Kidney epithelial cell (primary cell): ENCODE measurements at regions not wholly inside any gene's neighbourhood (a gene's known extent, or its start where the extent isn't known, plus 50 kb on each side); places are given as distances from the start of the nearest gene placed in this dataset.

Experiments
- DNase-seq: peaks from one replicate; pipeline ENCODE4 v3.0.0-alpha.2; 2010; ENCODE audit warnings: low read depth
- H3K27me3 ChIP-seq: 2 replicates; pipeline ENCODE4 v1.6.0; 2011; ENCODE audit warnings: low read length; ENCODE audit not compliant: control insufficient read depth, insufficient read depth
- H3K36me3 ChIP-seq: 2 replicates; pipeline ENCODE4 v1.5.1; 2011; ENCODE audit warnings: low read length; ENCODE audit not compliant: control insufficient read depth, insufficient read depth
- H3K4me3 ChIP-seq: 2 replicates; pipeline ENCODE4 v1.5.1; 2011; ENCODE audit warnings: low read depth, mild to moderate bottlenecking, control low read depth, low read length
- CTCF ChIP-seq: IDR thresholded peaks from 2 replicates; pipeline ENCODE4 v1.5.1; 2011; ENCODE audit warnings: mild to moderate bottlenecking, moderate library complexity, low read length, control low read depth, inconsistent platforms; ENCODE audit not compliant: insufficient read depth, poor library complexity, severe bottlenecking

GRCh38 chr6:54991761-54992330 lies 145.3 kb downstream of the FAM83B start:
- Histone ChIP-seq H3K27me3 (no peaks in the 10 kb centered on the region), H3K4me3 (no peak overlapping the region), H3K36me3 (no peaks in the 10 kb centered on the region)
- TF ChIP-seq CTCF: no peak
- DNase-seq: no peak

GRCh38 chr6:54992789-54993188 lies 146.2 kb downstream of the FAM83B start:
- H3K4me3 ChIP-seq: no peak overlapping the region
- H3K27me3 ChIP-seq: no peaks in the 10 kb centered on the region
- H3K36me3 ChIP-seq: no peaks in the 10 kb centered on the region
- no peak for DNase-seq
- peak; percentile 7 for TF ChIP-seq CTCF

- Histone ChIP-seq H3K36me3 (no peaks in the 10 kb centered on the region), H3K27me3 (no peaks in the 10 kb centered on the region), H3K4me3 (no peak overlapping the region)
- no peak for DNase-seq
- no peak for TF ChIP-seq CTCF
These were observed 146.7 kb downstream of the FAM83B start for GRCh38 chr6:54993294-54993693.

- Histone ChIP-seq H3K4me3 (no peak overlapping the region), H3K27me3 (no peaks in the 10 kb centered on the region), H3K36me3 (no peaks in the 10 kb centered on the region)
- TF ChIP-seq CTCF: no peak
- no peak for DNase-seq
These were observed 147.4 kb downstream of the FAM83B start for GRCh38 chr6:54993948-54994347.

GRCh38 chr6:54998576-54998975 lies 152.0 kb downstream of the FAM83B start:
- no peak overlapping the region for H3K4me3 ChIP-seq
- H3K36me3 ChIP-seq: no peaks in the 10 kb centered on the region
- H3K27me3 ChIP-seq: no peaks in the 10 kb centered on the region
- TF ChIP-seq CTCF: no peak
- DNase-seq: no peak

GRCh38 chr6:55003719-55004430 lies 157.3 kb downstream of the FAM83B start:
- DNase-seq: no peak
- no peak overlapping the region for H3K4me3 ChIP-seq
- no peaks in the 10 kb centered on the region for H3K36me3 ChIP-seq
- TF ChIP-seq CTCF: no peak
- H3K27me3 ChIP-seq: no peaks in the 10 kb centered on the region
